SK-N-MC (cell line): ENCODE measurements at regions not wholly inside any gene's neighbourhood (a gene's known extent, or its start where the extent isn't known, plus 50 kb on each side); places are given as distances from the start of the nearest gene placed in this dataset.

Experiments used
- EZH2 ChIP-seq: fragments of 200-600 bp; sonication (generic); IDR thresholded peaks from one replicate; pipeline ENCODE4 v1.6.1; 2017; ENCODE audit warnings: antibody characterized with exemption
- FOXP2 ChIP-seq: optimal IDR thresholded peaks from 2 replicates; pipeline ENCODE3; 2011; ENCODE audit warnings: mild to moderate bottlenecking, moderate library complexity; ENCODE audit not compliant: insufficient read depth; ENCODE audit errors: extremely low read length, control extremely low read depth

GRCh38 chr17:10944819-10945218 lies 106.9 kb upstream of the PIRT start:
- TF ChIP-seq EZH2 = no peak
- TF ChIP-seq FOXP2 = no peak
